ENCODE measurements at regions not wholly inside any gene's neighbourhood (a gene's known extent, or its start where the extent isn't known, plus 50 kb on each side); places are given as distances from the start of the nearest gene placed in this dataset.
A peak's percentile ranks its signal among the peaks of the same experiment; 100 is the strongest.

DNA sequence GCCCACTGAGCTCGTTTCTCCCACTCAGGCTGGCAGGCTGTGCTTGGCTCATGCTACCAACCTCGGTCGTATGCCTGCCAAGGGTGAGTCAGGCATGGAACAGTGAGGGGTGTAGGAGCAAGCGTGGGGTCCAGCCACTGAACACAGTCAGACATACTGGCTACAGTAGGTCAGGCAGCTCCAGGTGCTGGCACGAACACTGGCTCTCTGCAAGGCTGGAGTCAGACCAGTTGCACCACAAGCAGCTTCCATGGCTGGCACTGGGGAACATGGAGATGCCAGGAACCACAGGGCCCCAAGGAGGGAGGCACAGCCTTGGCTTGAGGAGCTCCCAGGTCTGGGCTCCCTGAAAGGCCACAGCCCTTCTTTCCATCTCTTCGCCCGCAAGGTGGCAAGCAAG is 410.7 kb upstream of the KIRREL3 start:
- DNase-seq (ENCODE audit: low spot score): no peak

DNA sequence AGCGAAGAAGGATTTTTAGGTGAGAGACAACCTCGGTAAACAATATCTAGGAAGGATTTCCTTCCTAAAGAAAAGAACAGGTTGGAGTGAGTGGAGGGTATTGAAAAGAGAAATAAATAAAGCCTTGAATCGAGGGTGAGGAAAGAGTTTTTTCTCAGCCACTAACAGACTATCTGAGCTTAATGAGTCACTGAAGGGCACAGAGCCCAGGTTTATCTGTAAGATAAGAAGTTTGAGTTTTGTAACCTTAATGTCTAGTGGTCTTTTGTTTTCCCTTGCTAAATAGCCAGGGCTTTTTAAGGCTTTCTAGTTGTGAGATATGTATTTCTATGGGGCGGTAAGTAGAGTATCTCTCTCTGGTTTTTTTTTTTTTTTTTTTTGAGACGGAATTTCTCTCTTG is 394.5 kb upstream of the KIRREL3 start:
- no peak for DNase-seq (ENCODE audit: low spot score)

DNA sequence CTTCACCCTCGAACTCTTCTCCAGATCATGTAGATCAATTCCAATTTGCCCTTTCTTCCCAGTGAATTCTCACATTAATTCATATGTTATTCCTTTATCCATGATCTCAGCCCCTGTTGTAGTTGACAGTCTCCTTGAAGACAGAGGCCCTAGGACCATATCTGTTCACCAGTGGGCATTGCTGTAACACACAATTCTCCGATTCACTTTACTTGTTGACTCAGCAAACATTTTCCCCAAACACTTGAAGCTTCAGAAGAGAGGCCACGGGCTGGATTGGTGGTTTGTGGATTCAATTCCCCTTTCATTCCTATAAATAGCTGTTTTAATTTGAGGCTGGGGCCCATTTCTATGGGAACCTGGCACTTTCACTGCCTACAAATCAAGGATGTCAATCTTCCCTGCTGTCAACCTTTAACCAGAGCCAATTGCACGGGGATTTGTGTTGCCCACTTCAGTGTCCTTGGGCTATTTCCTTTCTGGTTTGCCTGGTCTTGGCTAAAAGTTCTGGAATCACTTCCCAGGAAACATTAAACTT is 393.0 kb upstream of the KIRREL3 start:
- DNase-seq (ENCODE audit: low spot score): no peak

DNA sequence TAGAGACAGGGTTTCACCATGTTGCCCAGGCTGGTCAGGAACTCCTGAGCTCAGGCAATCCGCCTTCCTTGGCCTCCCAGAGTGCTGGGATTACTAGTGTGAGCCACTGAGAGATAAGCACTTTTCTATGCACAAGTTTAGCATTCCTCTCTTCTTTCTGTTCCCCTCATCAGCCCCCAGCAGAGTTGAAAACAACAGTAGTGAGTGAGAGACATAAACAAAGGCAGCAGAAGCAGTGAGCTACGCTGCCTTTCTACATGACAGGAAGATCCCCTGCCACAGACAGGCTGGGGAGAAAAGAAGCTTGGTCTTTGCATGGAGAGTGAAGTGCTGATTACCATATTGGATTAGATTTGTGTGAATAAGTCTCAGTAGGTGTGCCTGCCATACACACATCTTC is 392.0 kb upstream of the KIRREL3 start:
- DNase-seq (ENCODE audit: low spot score): no peak

DNA sequence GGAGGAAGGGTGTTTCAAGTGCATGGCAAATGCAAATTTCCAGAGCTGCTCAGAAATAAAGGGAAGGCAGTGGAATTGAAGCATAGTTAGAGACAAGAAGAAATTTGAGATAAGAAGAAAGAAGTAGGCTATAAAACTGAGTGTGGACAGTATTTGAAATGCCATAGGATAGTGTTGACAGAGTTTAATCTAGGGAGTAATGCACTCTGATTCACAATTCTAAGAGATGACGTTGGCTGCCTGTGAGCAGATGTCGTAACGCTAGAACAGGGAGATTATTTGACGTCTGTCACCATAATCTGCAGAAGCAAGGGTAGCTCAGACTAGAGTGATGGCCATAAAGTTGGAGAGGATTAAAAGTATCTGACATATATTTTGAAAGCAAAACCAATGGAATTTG is 389.9 kb upstream of the KIRREL3 start:
- DNase-seq (ENCODE audit: low spot score): no peak

DNA sequence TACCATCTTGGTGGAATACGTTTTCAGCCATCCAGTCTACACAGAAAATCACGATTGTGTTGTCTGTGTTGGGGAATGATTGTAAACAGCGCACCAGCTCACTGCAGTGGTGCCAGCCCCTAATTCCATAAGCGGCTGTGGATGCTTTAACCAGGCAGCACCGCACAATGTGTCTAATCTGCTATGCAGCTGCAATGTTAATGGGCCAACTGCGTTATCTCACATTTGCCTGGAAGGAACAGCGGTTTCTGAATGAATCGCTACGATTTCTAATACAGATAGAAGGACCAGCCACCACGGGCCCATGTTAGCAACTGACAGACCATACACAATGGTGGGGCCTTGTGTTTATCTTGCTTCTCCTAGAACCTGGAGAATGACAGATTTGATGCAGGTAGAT is 384.5 kb upstream of the KIRREL3 start:
- DNase-seq (ENCODE audit: low spot score): no peak

DNA sequence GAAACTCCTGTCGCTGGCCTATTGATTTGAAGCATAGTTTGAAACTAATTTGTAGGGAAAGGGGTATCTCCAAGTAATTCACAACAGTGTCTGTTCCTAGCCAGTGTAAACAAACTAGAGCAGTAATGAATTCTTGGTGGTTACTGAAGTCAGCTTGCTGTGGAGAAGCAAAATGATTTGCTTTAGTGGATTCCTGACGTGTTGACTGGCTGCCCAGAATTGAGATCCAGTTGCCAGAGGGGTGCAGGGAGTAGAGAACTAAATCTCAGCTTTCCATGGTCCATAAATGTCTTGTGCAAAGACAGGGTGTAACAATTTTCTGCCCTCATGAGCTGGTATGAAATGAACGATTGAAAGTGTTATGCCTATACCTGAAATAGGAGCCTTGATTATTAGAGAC is 382.5 kb upstream of the KIRREL3 start:
- no peak for DNase-seq (ENCODE audit: low spot score)

DNA sequence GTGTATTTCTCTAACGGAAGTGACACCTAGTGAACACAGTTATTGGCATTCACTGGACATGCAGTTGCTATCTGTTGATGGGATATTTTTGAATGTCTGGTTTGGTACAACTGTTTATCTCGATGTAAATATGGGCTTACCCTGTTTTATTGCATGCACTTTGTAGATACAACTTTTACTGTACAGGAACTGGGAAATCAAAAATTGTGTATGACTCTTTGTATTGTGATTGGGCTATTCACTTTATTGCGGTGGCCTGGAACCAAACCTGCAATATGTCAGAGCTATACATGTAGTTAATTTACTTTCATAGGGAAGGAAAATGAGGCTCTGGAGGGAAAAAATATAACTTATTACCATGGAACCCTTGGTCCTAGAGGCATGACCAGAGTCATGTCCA is 380.7 kb upstream of the KIRREL3 start:
- no peak for DNase-seq (ENCODE audit: low spot score)

DNA sequence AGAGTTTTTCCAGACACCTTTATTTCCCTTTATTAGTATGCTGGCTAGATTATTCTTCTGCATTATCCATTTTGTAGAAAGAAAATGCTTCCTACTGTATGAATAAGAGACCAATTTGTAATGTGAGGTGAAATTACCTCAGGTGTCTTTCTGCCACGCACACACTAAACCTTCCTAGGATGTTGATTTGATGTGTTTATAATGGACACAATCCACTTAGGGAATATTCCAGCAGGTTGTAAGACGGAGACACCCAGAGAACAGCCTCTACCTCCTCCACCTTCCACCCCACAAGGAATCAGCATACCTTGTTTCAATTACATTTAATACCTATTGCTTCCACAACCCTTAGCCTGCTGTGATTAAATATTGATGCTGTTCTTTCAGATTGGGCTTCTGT is 379.1 kb upstream of the KIRREL3 start:
- no peak for DNase-seq (ENCODE audit: low spot score)

DNA sequence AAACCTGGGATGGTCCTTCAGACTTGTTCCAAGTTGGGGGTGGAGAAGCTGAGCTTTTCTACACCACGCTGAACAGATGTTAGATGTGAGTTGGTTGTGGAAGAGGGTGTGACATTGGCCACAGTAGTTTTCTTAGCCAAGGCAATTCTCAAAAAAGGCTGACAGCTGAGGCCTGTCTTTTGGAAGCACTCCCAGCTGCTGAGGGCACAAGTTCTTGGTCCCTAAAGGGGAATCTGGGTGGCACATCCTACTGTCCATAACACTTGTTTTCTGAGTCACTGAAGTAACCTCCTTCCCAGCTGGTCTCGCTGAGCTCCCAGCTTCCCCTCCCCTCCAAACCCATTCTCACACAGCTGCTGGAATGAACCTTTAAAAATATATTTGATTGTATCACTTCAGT is 375.7 kb upstream of the KIRREL3 start:
- no peak for DNase-seq (ENCODE audit: low spot score)

DNA sequence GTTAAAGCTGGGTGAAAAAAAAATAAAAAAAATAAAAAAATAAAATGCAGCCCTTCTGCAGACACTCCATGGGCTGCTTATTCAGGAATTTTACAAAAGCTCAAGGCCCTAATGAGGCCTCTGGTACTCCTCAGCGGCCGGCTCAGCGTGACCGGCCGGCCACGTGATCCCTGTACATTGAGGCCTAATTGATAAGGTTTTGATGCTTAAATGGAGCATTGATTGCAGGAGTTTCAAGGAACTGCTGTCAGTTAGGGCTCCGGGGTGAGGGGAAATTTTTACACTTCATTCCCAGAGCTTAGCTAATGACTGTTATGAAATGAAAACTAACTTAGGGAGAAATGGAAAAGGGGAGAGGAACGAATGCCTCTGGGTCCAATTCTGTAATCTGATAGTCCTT is 368.8 kb upstream of the KIRREL3 start:
- DNase-seq (ENCODE audit: low spot score): no peak

DNA sequence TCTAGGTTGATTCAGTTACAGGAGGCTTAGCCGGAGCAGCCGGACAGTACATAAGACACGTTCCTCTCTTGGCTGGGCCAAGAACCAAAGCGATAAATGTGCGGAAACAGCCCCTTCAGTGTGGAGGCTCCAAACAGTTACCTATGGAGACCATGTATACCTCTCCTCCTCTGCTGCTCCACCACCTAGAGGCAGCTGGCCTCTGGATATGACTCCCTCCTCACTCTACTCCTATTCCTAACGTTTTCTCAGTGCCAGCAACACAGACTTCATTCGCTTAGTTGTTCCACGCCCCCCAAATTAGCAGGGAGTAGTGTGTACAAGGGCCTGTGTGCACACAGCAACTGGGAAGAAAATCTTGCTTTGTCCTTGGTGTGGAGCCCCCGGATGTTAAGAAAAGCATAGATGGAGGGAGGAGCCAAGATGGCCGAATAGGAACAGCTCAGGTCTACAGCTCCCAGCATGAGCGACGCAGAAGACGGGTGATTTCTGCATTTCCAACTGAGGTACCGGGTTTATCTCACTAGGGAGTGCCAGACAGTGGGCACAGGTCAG is 362.3 kb upstream of the KIRREL3 start:
- DNase-seq (ENCODE audit: low spot score): no peak

DNA sequence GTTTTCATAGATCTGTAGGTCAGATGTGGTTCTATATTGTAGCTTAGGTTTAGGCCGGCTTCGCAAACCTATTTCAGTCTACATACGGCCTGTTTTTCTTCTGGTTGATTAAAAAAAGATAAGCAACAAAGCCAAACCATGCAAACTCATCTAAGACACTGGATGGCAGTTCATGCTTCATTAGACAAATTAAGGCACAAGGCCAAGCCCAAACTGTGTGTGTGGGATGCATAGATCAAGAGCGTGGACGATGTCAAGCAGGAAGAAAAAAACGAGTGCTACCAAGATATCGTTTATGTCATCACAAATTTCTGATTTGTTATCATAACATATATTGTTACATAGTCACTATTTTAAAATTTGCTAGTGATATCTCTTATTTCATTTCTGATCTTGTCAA is 357.6 kb upstream of the KIRREL3 start:
- DNase-seq (ENCODE audit: low spot score): no peak

DNA sequence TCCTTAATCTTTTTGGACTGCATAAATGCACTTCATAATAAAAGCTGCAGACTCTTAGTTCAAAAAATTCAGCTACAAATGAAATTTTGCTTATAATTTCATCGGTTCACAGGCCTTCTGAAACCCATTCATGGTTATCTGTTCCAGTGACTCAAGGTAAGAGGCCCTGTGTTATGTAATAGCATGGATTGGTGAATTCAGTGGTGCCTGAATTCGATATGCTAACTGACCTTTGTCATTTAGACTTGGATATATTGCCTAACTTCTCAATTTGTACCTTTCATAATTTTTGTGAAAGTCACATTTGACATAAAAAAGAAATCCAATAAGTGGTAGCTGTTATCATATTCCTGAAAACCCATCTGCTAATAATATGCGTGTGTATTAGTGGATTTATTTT is 349.9 kb upstream of the KIRREL3 start:
- DNase-seq (ENCODE audit: low spot score): no peak

DNA sequence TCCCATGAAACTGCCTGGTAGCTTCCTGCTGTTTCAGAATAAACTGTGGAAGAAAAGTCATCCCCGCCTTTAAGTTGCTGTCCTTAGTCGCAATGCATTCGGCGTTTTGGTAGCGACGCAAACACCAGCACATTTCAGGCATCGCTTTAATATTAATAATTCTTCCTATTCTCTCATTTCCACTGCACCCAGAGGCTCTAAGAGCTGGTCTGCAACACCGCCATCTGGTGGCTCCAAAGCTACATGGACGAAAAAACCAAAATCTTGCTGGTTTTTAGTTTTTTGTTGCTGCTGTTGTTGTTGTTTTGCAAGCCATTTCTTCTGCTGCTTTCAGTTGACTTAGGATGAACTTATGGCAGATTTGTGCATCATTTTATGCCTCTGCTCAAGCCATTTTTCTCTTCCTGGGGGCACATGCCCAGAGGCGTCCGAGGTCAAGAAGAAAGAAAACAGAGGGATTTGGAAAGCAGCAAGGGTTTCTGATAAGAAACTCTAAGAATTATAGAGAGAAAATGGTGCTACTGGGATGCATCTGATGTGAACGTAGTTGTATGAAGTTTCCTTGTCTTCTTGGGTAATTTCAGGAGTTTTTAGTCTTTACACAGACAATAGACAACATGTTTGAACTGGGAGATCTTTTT is 345.4 kb upstream of the KIRREL3 start:
- peak; percentile 60 for DNase-seq (ENCODE audit: low spot score)

DNA sequence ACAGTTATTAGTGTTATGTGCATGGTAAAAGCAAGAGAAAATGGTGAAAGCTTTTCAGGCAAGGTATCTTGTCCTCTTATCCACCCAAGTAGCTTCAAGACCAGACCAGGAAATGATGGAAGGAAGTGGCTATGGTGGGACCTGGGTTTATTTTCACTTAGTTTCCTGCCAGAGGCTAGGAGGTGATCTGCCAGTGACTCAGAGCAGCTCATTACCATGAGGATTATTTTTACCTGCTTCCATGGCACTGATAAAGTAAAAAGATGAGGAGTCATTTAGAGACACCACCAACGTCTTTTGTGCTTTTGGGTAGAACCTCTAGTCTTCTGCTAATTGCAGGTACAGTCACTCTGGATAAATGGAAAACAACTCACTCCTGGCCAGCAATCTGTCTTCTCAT is 339.9 kb upstream of the KIRREL3 start:
- DNase-seq (ENCODE audit: low spot score): no peak

DNA sequence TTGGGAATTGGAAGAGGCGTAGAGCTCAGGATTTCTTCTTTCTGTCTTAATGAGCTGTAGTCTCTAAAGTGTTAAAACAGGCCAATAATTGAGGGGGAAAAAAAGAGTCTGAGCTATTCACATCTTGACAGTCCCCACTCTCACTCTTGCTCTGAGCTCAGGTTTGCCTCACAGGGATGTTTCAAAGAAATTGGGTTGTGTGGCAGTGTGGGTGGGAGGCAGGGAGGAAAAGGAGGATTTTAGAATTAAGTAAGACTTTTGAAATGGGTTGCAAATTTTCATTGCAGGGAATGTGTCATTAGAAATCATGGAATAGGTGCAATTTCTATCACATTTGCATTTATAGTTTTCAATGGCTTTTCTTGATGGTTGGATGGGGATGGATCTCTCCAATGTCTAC is 338.8 kb upstream of the KIRREL3 start:
- DNase-seq (ENCODE audit: low spot score): no peak

DNA sequence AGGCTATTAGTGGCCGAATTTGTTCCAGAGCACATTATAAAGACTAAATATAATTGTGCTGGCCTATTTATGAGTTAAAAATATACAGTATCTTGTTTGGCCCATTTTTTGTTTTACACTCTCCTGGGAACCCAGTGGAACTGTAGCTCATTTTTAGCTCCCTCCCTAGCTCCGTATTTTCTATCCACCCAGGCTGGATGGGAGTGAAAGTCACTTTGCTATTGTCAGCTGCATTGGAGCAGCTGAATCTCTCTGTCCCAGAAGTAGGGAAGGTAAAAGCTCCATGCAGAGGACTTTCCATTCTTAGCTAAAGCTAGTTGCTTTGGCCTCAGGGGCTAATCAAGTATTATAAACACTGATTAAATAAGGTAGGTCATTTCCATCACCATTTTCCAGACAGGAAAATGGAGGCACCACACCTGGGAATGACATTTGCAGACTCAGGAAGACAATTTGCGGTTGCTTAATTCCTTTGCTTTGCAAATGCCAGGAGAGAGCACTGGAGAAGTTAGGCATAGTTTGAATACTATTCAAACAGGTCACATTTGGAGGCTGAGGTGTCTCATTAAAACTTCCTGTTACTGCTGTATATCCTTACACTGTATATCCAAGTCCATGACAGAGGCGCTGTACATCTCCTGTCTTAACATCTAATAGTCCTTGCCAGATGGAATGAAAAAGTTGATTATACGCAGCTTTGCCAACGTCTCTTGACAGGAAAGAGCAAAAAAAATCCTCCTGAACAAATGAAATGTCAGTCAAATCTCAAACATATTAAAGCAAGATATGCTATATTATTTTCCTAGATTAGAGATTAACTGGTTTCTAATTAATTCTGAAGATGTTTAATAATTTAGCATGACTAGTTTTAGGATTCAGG is 338.1 kb upstream of the KIRREL3 start:
- no peak for DNase-seq (ENCODE audit: low spot score)

DNA sequence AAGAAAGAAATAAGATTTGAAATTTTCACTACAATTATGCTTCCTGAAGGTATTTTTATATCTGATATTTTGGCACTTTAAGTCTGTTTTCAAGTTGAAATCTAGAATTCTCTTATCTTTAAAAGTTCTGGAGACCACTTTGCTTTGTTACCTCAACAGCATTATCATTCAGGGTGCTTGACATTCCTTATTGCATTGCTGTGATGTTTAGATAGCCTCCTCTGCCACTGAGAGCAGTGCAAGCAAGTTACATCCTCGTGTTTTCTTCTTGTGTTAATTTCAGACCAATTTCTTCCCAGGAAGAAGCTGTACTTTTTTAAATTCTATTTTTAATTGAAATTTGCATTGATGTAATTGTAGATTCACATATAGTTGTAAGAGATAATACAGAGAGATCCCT is 333.9 kb upstream of the KIRREL3 start:
- no peak for DNase-seq (ENCODE audit: low spot score)

DNA sequence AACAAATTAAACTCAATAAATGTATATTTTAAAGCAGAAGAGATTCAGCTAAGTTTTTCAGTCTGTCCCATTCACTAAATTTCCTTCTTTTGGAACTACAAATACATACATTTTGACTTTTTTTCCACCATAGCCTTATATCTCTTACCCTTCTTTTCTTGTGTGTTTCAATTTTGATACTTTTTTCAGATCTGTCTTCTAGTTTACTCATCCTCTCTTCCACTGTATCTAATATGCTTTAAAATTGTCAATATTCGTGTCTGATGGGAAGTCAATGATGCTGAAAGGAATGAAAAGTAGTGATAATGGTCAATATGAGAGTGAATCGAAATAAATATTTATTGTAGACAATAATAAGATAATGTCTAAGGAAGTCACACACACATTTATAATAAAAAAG is 332.3 kb upstream of the KIRREL3 start:
- no peak for DNase-seq (ENCODE audit: low spot score)

DNA sequence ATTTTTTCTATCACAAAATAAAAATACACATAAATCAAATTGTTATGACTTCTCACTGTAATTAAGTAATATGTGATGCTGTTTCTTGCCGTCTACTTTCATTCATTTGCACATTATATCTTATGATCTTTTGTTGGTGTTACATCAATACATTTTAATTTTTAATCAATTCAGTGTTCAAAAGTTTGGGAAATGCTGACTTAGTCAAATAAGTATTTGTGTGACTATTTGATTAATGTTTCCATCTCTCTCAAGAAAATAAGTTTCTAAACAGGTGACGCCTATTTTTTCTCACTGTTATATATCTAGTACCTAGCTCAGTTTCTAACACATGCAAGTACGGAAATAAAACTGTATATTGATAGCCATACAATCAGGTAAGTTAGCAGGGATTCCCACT is 329.5 kb upstream of the KIRREL3 start:
- no peak for DNase-seq (ENCODE audit: low spot score)

DNA sequence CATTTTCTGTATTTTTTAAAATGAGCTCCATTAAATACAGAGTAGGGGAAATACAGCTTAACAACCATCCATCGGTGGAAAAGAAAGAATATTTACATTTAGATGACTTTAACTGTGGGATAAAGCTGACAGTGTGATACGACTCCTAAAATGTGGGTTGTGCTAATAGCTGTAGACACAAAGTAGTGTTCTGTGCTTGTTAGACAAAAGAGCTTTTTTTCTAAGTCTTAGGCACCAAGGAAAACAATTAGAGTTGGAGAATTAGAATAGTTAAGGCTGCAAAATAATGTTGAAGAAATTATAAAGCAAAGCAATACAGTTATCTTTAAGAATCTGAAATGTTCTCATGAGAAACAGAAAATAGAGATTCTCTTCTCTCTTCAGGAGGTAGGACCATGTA is 307.7 kb upstream of the KIRREL3 start:
- DNase-seq (ENCODE audit: low spot score): no peak

DNA sequence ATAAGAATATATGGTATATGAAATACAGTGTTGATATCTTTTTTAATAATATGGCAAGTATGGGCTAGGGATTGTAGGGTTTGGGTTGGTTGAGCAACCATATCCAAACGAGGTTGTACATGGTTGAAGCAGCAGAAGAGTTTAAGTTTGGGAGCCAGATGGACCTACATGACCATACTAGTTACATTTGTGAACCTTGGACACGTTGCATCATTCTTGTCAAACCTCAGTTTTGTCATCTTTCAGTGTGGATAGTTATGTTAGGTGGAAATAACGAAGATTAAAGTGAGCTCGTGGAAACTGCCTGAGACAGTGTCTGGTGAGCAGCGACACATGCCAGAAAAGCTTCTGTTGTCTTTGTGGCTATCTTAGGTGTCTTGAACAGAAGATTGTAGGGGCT is 307.1 kb upstream of the KIRREL3 start:
- no peak for DNase-seq (ENCODE audit: low spot score)

All from cerebellar cortex (tissue), 1 donor.